ENCODE measurements at regions not wholly inside any gene's neighbourhood (a gene's known extent, or its start where the extent isn't known, plus 50 kb on each side); places are given as distances from the start of the nearest gene placed in this dataset.

GRCh38 chr3:75978686-75979085 is 193.3 kb upstream of the ZNF717 start:
- no peak overlapping the region for H3K4me3 ChIP-seq (ENCODE audit: low read depth, low read length)
- DNase-seq (ENCODE audit: low read depth), result no peak
- TF ChIP-seq CTCF (IDR thresholded peaks at IDR 0.05; ENCODE audit: insufficient read depth, low read depth, low read length), result no peak

- H3K4me3 ChIP-seq (ENCODE audit: low read depth, low read length), result no peak overlapping the region
- DNase-seq (ENCODE audit: low read depth), result no peak
- TF ChIP-seq CTCF (IDR thresholded peaks at IDR 0.05; ENCODE audit: insufficient read depth, low read depth, low read length), result no peak
These were observed 196.1 kb upstream of the ZNF717 start for GRCh38 chr3:75981401-75981800.

DNA sequence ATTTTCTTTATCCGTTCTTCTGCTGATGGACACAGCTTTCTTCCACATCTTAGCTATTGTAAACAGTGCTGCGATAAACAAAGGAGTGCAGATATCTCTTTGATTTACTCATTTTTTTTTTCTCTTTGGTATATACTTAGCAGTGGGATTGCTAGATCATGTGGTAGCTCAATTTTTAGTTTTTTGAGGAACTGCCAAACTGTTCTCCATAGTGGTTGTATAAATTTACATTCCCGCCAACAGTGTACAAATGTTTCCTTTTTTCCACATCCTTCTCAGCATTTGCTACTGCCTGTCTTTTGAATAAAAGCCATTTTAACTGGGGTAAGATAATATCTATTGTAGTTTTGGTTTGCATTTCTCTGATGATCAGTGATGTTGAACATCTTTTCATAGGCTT is 196.8 kb upstream of the ZNF717 start:
- H3K4me3 ChIP-seq (ENCODE audit: low read depth, low read length), result no peak overlapping the region
- DNase-seq (ENCODE audit: low read depth), result no peak
- TF ChIP-seq CTCF (IDR thresholded peaks at IDR 0.05; ENCODE audit: insufficient read depth, low read depth, low read length), result no peak

DNA sequence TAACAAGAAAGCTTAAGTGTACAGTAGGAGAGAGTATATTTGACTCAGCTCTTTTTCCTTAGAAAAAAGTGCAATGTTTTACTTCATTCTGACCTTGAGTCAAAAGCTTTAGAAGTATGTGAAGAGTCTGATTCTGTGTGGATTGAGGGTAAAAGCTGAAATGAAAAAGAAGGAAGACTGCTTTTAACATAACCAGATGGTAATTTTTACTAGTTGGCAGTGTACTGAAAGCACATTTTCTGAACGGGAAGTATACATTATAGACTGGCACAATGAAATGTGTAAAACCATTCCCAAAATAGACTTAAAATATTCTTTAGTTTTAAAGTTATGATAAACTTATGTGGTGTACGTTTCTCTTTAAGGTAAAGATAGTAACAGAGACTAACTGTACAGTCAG is 197.8 kb upstream of the ZNF717 start:
- no peak for TF ChIP-seq CTCF (IDR thresholded peaks at IDR 0.05; ENCODE audit: insufficient read depth, low read depth, low read length)
- DNase-seq (ENCODE audit: low read depth), result no peak
- no peak overlapping the region for H3K4me3 ChIP-seq (ENCODE audit: low read depth, low read length)

DNA sequence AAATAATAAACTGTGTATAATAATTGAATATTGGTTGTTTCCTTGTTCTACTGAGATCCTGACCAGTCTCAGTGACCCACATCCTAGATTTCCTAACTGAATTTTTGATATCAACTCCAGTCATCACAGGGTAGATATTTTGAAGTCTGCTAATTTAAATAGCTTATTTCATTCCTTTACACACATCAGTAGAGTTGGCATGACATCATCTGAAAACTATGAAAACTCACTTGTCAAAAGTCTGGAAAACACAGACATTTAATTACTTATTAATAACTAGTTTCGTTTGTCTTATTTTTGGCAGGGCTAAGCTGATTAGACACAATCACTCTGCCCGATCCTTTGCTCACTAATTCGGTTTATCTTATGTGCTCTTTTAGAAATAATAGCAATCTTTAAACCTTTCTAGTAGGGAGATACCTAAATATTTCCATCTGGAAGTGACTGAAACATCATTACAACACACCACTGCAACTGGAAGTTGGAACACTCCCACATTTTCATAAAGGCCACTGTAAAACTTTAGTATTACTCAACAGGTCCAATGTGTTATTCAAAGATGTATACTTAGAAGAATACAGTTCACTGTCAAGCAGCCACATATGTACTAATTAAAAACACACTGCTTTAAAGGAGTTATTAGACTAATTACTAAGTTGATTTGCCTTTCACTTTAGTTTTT is 198.4 kb upstream of the ZNF717 start:
- TF ChIP-seq CTCF (IDR thresholded peaks at IDR 0.05; ENCODE audit: insufficient read depth, low read depth, low read length), result no peak
- no peak for DNase-seq (ENCODE audit: low read depth)
- no peak overlapping the region for H3K4me3 ChIP-seq (ENCODE audit: low read depth, low read length)

GRCh38 chr3:75985432-75985831 is 200.1 kb upstream of the ZNF717 start:
- no peak overlapping the region for H3K4me3 ChIP-seq (ENCODE audit: low read depth, low read length)
- no peak for TF ChIP-seq CTCF (IDR thresholded peaks at IDR 0.05; ENCODE audit: insufficient read depth, low read depth, low read length)
- no peak for DNase-seq (ENCODE audit: low read depth)

- no peak for DNase-seq (ENCODE audit: low read depth)
- no peak overlapping the region for H3K4me3 ChIP-seq (ENCODE audit: low read depth, low read length)
- no peak for TF ChIP-seq CTCF (IDR thresholded peaks at IDR 0.05; ENCODE audit: insufficient read depth, low read depth, low read length)
These were observed 224.9 kb upstream of the ZNF717 start for GRCh38 chr3:76010252-76010651.

Measured in fibroblast of villous mesenchyme (primary cell).